Calu3 (cell line): ENCODE measurements at regions not wholly inside any gene's neighbourhood (a gene's known extent, or its start where the extent isn't known, plus 50 kb on each side); places are given as distances from the start of the nearest gene placed in this dataset.

Experiments
- BruUV-seq: library from RNA; stranded (reverse); fragments of 400-500 nt; replicated peaks from 2 replicates; lab custom pipeline; 2021; lab: Mats Ljungman, UMichigan
- CTCF ChIA-PET: fragments of 300-600 bp; sonication (Branson Sonifier 250); formaldehyde crosslinking; loops from one replicate; lab custom pipeline; 2022; ENCODE audit warnings: antibody characterized with exemption; lab: Charles Lee
- DNase-seq: peaks from one replicate; pipeline ENCODE4 v3.0.0; 2022
- H3K27ac Mint-ChIP-seq: one replicate; pipeline ENCODE4 v1.8.0; 2022; ENCODE audit warnings: mixed read lengths; ENCODE audit not compliant: unreplicated experiment
- H3K27me3 Mint-ChIP-seq: one replicate; pipeline ENCODE4 v1.8.0; 2022; ENCODE audit warnings: mixed read lengths; ENCODE audit not compliant: unreplicated experiment
- H3K36me3 Mint-ChIP-seq: one replicate; pipeline ENCODE4 v1.8.0; 2022; ENCODE audit warnings: mild to moderate bottlenecking, moderate library complexity, mixed read lengths; ENCODE audit not compliant: insufficient read depth, unreplicated experiment
- H3K4me1 Mint-ChIP-seq: one replicate; pipeline ENCODE4 v1.8.0; 2022; ENCODE audit warnings: mild to moderate bottlenecking, low read depth, mixed read lengths; ENCODE audit not compliant: unreplicated experiment
- H3K4me3 Mint-ChIP-seq: one replicate; pipeline ENCODE4 v1.8.0; 2022; ENCODE audit warnings: mild to moderate bottlenecking, low read depth, moderate library complexity, mixed read lengths; ENCODE audit not compliant: unreplicated experiment
- H3K9me3 Mint-ChIP-seq: one replicate; pipeline ENCODE4 v1.8.0; 2022; ENCODE audit warnings: low read depth, mixed read lengths; ENCODE audit not compliant: unreplicated experiment
- CTCF ChIP-seq: fragments of 200-600 bp; IDR thresholded peaks from one replicate; pipeline ENCODE4 v1.8.0; 2022; ENCODE audit warnings: antibody characterized with exemption; ENCODE audit not compliant: unreplicated experiment
- intact Hi-C: fragments of 100-400 bp; cut with micrococcal nuclease; formaldehyde crosslinking; loops from one replicate; pipeline ENCODE4 v1.10.0; 2022; ENCODE audit not compliant: unreplicated experiment

DNA sequence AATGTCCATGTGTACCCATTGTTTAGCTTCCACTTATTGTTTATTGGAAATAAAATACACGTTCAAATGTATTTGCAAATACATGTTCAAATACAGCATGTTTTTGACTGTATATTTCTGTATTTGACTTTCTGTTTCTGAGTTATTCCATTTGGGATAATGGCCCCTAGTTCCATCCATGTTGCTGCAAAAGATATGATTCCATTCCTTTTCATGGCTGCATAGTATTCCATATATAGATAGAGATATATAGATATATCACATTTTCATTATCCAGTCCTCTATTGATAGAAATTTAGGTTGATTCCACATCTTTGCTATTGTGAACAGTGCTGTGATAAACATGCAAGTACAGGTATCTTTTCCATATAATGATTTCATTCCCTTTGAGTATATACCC is 241.4 kb upstream of the SOX2 start:
- H3K9me3 Mint-ChIP-seq: peaks cover 11% of the 10 kb centered on the region
- H3K4me1 Mint-ChIP-seq: no peaks in the 10 kb centered on the region
- H3K36me3 Mint-ChIP-seq: no peaks in the 10 kb centered on the region
- H3K27ac Mint-ChIP-seq: no peak overlapping the region
- TF ChIP-seq CTCF: no peak
- BruUV-seq: no TSS peak
- DNase-seq: no peak
- peaks cover 3% of the 10 kb centered on the region for H3K27me3 Mint-ChIP-seq
- intact Hi-C loops: no loop called here
- CTCF ChIA-PET: no interaction called here
- no peak overlapping the region for H3K4me3 Mint-ChIP-seq

DNA sequence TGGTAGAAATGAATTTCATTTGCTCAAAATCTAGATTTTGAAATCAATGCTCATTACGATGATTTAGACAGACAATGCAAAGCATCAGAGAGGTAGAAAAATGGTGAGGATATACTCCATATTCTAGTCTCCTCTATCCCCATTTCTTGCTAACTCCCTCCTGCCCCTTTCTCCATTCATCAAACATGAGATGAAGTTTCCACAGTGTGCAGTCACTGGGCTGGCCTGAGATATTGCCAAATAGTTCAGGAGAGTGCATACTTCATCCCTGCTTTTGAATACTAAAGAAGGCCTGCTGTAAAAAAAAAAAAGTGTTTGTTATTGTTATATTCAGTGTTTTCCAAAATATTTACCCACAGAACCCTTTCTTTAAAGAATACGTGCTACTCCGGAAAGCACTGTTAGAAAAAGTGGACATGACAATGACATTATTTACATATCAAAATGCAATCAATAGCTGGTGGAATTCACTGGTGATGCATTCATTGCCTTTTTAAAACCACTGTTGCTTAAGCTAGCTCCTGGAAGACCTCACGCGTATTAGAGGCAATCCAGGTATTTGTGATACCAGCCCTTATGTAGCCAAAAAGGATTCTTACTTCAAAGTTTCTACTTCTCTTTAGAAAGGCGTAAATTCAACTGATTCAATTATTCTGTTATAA is 247.6 kb upstream of the SOX2 start:
- H3K9me3 Mint-ChIP-seq: no peaks in the 10 kb centered on the region
- CTCF ChIA-PET: no interaction called here
- no peaks in the 10 kb centered on the region for H3K36me3 Mint-ChIP-seq
- H3K27me3 Mint-ChIP-seq: no peaks in the 10 kb centered on the region
- intact Hi-C loops: no loop called here
- H3K4me3 Mint-ChIP-seq: no peak overlapping the region
- no peak overlapping the region for H3K27ac Mint-ChIP-seq
- TF ChIP-seq CTCF: no peak
- no TSS peak for BruUV-seq
- no peak for DNase-seq
- no peaks in the 10 kb centered on the region for H3K4me1 Mint-ChIP-seq

DNA sequence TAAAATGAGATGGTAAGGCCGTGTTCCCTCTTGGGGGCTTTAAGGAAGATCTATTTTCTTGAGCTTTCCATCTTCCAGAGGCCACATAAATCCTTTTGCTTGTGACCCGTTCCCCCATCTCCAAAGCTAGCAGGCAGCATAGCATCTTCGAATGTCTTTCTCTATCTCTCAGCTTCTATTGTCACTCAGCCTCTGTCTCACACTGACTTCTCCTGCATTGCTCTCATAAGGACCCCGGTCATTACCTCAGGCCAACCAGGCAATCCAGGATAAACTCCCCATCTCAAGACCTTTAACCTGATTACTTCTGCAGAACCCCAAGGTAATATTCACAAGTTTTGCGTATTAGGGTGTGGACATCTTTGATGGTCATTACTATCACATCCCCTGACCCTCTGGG is 250.3 kb upstream of the SOX2 start:
- CTCF ChIA-PET: interaction anchor here (0.8 kb wide), 1 partner anchor 9 kb away, joined by 3 read pairs; no protein-coding TSS in a partner anchor
- BruUV-seq: no TSS peak
- TF ChIP-seq CTCF: no peak
- Mint-ChIP-seq H3K9me3 (no peaks in the 10 kb centered on the region), H3K27ac (no peak overlapping the region), H3K36me3 (no peaks in the 10 kb centered on the region), H3K27me3 (no peaks in the 10 kb centered on the region), H3K4me1 (no peaks in the 10 kb centered on the region), H3K4me3 (no peak overlapping the region)
- intact Hi-C loops: no loop called here
- no peak for DNase-seq

DNA sequence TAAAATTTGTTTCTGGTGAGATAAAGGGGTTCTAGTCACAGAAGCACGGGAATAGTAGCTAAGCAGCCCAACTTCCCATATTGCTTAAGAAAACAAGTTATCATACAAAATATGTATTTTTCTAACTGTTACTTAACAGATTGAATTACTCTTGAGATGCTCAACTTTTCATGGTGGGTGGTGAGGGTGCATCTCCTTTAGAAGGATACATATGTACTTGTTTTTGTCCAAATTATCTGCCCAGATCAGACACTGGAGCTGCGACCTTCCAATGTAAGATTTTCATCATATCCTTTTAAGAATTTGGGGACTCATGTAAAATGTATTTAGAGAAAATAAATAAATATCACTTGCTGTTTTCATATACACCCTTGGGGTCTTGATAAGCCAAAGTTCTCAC is 252.2 kb upstream of the SOX2 start:
- CTCF ChIA-PET: no interaction called here
- TF ChIP-seq CTCF: no peak
- Mint-ChIP-seq H3K27me3 (no peaks in the 10 kb centered on the region), H3K4me1 (no peaks in the 10 kb centered on the region), H3K9me3 (no peaks in the 10 kb centered on the region), H3K27ac (no peak overlapping the region), H3K4me3 (no peak overlapping the region), H3K36me3 (no peaks in the 10 kb centered on the region)
- BruUV-seq: no TSS peak
- DNase-seq: no peak
- intact Hi-C loops: no loop called here
